HG03280 (cell line): ENCODE measurements at regions not wholly inside any gene's neighbourhood (a gene's known extent, or its start where the extent isn't known, plus 50 kb on each side); places are given as distances from the start of the nearest gene placed in this dataset.
"Not testable (repeated sequence)": the region's sequence is repeated elsewhere in the genome, so short reads cannot be mapped to it uniquely, and the experiment has no call there.

ENCODE experiments used
- ATAC-seq: cut with Tn5 transposase; IDR thresholded peaks from one replicate; pipeline ENCODE4 v1.9.1; 2021; ENCODE audit warnings: mild to moderate bottlenecking, moderate library complexity; ENCODE audit not compliant: unreplicated experiment

DNA sequence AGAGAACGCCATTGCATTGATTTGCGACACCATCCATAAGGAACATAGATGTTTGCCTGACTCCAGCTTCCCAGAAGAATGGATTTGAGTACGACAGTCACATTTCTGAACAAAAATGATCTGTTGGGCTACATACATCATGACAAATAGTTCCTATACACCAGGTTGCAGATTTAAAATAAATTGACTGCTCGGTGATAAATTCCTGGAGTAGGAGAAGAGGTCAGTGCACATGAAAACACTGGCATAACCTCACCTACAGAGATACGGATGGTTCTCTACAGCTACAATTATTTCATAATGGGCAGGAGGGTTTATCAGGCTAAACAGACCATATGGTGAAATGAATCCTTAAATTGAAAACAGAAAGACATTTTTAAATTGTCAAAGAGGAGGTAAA lies 316.5 kb upstream of the ADARB2 start:
- no peak for ATAC-seq

GRCh38 chr10:2051108-2051507 lies 313.8 kb upstream of the ADARB2 start:
- ATAC-seq = no peak

DNA sequence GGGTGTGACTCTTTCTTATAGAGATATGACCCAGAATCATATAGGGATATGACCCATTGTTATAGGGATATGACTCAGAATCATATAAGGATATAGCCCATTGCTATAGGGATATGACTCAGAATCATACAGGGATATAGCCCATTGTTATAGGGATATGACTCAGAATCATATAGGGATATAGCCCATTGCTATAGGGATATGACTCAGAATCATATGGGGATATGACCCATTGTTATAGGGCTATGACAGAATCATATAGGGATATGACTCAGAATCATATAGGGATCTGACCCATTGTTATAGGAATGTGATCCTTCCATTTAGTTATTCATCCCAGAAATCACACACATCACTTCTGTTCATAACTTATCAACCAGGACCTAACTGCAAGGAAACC lies 312.2 kb upstream of the ADARB2 start:
- no peak for ATAC-seq

DNA sequence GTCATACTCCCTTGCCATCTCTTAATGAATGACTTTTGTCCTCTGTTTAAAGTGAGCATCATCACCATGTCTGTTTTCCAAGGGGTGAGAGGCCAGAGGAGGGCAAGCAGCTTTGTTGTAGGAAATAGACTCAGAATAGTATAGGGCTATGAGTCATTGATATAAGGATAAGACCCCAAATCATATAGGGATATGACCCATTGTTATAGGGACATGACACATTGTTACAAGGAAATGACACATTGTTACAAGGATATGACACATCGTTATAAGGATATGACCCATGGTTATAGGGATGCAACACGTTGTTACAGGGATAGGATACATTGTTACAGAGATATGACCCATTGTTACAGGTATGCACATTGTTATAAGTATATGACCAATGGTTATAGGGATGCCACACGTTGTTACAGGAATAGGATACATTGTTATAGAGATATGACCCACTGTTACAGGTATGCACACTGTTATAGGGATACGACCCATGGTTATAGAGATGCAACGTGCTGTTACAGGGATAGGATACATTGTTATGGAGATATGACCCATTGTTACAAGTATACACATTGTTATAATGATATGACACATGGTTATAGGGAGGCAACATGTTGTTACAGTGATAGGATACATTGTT lies 311.1 kb upstream of the ADARB2 start:
- no peak for ATAC-seq

- ATAC-seq = no peak
These were observed 310.4 kb upstream of the ADARB2 start for GRCh38 chr10:2047679-2048078.

DNA sequence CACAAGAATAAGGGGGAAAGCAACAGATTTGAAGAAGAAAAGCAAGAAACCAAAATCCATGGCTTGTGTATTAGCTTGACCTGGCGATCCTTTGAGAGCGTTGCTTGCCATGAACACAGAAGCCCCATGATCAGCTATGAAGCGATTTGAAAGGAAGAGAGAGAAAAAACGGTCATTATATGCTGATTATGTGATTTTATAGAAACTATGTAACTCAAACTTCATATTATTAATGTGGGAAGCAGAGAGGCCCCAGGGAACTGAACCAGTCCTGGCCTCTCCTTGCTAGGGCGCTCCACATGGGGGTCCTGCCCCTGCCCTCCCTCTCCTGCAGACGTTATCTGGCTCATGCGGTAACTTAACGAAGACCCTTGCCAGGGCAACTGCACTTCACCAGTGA lies 306.1 kb upstream of the ADARB2 start:
- no peak for ATAC-seq

- ATAC-seq = no peak
These were observed 300.7 kb upstream of the ADARB2 start for GRCh38 chr10:2038036-2038435.

DNA sequence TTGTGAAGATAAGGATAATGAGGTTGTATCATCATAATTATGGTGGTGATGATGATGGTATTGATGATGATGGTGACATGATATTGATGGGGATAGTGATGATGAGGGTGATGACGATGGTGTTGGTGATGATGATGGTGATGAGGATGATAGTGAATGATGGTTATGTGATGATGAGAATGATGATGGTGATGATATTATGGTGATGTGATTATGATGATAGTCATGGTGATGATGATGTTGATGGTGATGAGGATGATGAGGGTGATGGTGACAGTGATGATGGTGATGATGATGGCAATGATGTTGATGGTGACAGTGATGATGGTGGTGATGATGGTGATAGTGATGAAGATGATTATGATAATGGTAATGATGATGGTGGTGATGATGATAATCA lies 299.9 kb upstream of the ADARB2 start:
- no peak for ATAC-seq

DNA sequence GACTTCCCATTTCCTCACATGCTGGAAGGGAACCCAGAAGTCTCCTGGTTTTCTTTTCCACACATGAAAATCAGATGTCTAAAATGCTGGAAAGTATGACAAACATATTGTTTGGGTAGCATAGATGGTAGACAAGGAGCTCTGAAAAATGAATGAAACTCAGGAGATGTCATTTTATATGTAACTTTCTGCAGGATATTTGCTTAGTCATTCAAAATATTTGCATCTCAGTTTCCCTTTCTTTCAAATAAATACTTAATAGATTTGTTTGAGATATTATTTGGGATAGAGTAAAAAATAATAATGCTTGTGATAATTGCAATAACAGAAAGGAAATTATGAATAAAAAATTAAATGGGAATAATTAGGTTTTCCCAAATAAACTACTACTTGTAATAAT lies 298.9 kb upstream of the ADARB2 start:
- no peak for ATAC-seq

DNA sequence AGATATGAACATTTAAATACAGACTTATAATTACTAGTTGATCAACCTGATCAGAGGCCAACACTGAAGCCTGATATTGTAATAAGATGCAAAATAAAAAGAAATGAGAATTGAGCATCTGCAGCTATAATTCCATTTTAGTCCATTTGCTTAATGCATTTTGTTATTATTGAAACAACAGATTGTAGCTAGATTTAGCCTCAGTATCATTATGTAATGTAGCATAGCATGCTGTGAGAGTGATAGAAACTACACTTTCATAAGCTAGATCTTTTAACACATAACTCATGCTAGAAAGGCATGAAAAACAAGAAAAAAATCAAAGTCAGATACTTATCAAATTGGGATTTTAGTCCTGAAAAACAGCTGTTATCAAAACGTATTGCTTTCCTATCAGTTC lies 292.7 kb upstream of the ADARB2 start:
- no peak for ATAC-seq

GRCh38 chr10:2026936-2027335 lies 289.6 kb upstream of the ADARB2 start:
- ATAC-seq = no peak

- not testable (repeated sequence) for ATAC-seq
These were observed 287.4 kb upstream of the ADARB2 start for GRCh38 chr10:2024750-2025149.

GRCh38 chr10:2023687-2024086 lies 286.4 kb upstream of the ADARB2 start:
- ATAC-seq = no peak

DNA sequence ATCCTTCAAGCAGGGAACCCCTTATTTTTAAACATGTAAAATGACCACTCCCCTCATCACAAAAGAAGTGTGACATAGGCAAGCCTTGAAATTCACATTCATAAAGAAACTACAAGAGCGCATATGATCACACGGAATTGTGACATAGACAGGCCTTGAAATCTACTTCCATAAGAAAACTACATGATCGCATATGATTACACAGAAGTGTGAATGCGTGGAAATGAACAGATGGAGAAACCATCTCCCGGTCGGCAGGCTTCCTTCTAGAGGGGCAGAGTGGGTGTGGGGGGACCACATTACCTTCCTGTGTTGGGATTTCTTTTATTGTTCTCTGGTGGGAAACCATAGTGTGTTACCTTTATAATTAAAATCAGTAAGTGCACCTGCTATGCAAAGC lies 285.1 kb upstream of the ADARB2 start:
- ATAC-seq = no peak

GRCh38 chr10:2020836-2021235 lies 283.5 kb upstream of the ADARB2 start:
- no peak for ATAC-seq

DNA sequence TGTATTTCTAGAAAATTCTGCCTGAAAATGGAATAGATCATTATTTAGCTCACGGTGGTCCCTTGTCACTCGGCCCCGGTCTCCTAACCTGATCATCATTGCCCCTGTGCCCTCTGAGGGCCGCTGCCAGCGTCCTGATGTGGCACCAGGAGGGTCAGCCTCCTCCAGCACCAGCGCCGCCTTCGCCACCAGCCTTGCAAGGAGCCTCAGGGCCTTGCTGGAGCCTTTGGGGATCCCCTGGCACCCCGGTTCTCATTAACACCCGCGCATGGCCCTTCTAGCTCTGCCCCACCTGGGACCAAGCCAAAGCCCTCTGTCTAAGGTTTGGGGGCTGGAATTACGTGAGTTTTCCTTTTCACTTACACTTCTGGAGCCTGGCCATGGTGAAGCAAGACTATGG lies 282.5 kb upstream of the ADARB2 start:
- no peak for ATAC-seq

GRCh38 chr10:2019281-2019680 lies 282.0 kb upstream of the ADARB2 start:
- ATAC-seq = no peak

GRCh38 chr10:2014541-2014940 lies 277.2 kb upstream of the ADARB2 start:
- no peak for ATAC-seq

GRCh38 chr10:2012209-2012608 lies 274.9 kb upstream of the ADARB2 start:
- ATAC-seq = no peak

GRCh38 chr10:2011106-2011716 lies 273.9 kb upstream of the ADARB2 start:
- ATAC-seq = no peak

GRCh38 chr10:2005546-2005945 lies 268.2 kb upstream of the ADARB2 start:
- no peak for ATAC-seq

- no peak for ATAC-seq
These were observed 255.6 kb upstream of the ADARB2 start for GRCh38 chr10:1992930-1993329.

- ATAC-seq = no peak
These were observed 251.8 kb upstream of the ADARB2 start for GRCh38 chr10:1989090-1989489.
